ENCODE measurements at regions not wholly inside any gene's neighbourhood (a gene's known extent, or its start where the extent isn't known, plus 50 kb on each side); places are given as distances from the start of the nearest gene placed in this dataset.

DNA sequence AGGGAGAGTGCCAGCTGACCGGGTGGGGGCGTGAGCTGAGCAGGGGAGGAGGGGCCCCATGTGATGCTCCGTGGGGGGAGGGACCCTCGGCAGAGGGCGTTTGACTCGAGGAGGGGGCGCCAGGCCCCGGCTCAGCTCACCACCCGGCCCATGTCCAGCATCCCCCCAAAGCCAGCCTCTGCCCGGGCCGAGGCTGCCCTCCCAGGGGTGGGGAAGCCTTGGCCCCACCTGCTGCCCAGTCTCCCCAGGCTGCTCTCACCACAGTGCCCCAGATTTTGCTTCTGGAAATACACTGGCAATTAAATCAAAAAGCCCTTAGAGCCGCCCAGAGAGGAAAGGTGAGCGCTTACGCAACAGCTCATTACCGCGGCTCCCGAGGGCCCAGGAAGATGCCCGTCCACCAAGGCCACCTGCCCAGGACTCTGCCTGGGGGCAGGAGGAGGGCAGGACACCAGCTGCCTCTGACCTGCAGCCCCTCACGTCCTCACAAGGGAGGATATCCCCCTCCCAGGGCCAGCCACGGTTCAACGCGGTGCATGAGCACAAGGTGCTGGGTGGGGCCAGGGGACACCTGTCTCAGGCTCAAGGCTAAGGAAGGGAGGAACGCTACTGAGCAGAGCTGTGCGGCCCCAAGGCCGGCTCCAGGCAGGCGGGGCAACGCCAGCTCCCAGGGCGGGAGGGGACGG lies 70.0 kb upstream of the INPP5A start:
- TF ChIP-seq POLR2A (IDR thresholded peaks at IDR 0.05): no peak
- TF ChIP-seq POLR2AphosphoS5 (IDR thresholded peaks at IDR 0.05; ENCODE audit: insufficient read depth in 1 of 2, low read depth in 1 of 2): peak in 1 of 2 donors; percentile 9
- TF ChIP-seq CTCF (IDR thresholded peaks at IDR 0.05): no peak
- no peaks in the 10 kb centered on the region for H3K9me3 ChIP-seq
- intact Hi-C loops (cut with DNase I): loop anchor here (10.0 kb wide), 1 partner anchor 47 kb away; no protein-coding TSS in a partner anchor

DNA sequence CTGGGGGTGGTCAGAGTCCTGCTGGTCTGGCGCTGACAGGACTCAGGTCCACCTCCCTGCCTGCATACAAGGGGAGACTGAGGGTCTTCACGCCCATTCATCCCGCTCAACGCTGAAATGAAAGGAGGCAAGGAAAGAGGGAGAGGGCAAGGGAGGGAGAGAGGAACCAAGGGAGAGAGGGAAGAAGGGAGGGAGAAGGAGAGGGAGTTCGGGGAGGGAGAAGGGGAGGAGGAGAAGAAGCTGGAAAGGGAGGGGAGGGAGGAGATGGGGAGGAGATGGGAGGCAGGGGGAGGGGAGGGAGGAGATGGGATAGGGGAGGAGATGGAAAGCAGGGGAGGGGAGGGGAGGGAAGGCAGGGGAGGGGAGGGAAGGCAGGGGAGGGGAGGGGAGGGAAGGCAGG lies 69.4 kb upstream of the INPP5A start:
- no peaks in the 10 kb centered on the region for H3K27me3 ChIP-seq
- H3K36me3 ChIP-seq: no peaks in the 10 kb centered on the region
- peak overlapping the region; percentile 98 for H3K27ac ChIP-seq
- no peak for TF ChIP-seq POLR2A (IDR thresholded peaks at IDR 0.05)
- peak in 1 of 2 donors; percentile 1 for TF ChIP-seq POLR2AphosphoS5 (IDR thresholded peaks at IDR 0.05; ENCODE audit: insufficient read depth in 1 of 2, low read depth in 1 of 2)
- no peak for DNase-seq (ENCODE audit: extremely low spot score in 2 of 2)
- intact Hi-C loops (cut with DNase I): loop anchor here (10.0 kb wide), 1 partner anchor 47 kb away; no protein-coding TSS in a partner anchor
- peaks cover 57% of the 10 kb centered on the region for H3K4me1 ChIP-seq
- H3K9me3 ChIP-seq: no peaks in the 10 kb centered on the region
- no peak overlapping the region for H3K4me3 ChIP-seq

More for the DNA sequence above, 70.0 kb upstream of the INPP5A start:
- Histone ChIP-seq H3K27me3 (no peaks in the 10 kb centered on the region), H3K4me3 (no peak overlapping the region), H3K27ac (peak overlapping the region; percentile 98), H3K36me3 (no peaks in the 10 kb centered on the region), H3K4me1 (peaks cover 61% of the 10 kb centered on the region)
- DNase-seq (ENCODE audit: extremely low spot score in 2 of 2): no peak

DNA sequence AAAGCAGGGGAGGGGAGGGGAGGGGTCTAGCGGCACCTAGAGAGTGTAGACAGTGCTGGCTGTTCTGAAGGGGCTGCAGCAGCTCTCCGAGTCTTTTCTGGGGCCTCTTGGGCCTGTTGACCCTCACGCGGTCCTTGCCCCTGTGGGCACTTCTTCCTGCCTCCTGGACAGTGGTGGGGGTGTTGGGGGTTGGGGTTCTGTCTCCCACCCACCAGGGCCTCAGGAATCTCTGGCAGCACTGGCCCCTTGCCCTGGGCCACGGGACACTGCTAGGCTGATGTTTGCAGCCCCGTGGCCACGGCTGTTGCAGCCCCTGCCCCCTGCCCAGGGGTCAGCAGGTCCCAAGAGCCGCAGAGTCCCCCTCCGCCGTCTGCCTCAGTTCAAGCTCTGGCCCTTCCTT lies 68.9 kb upstream of the INPP5A start:
- Histone ChIP-seq H3K36me3 (no peaks in the 10 kb centered on the region), H3K27ac (peak overlapping the region; percentile 76), H3K27me3 (no peaks in the 10 kb centered on the region), H3K4me3 (no peak overlapping the region), H3K4me1 (peaks cover 53% of the 10 kb centered on the region), H3K9me3 (no peaks in the 10 kb centered on the region)
- intact Hi-C loops (cut with DNase I): loop anchor here (10.0 kb wide), 1 partner anchor 46 kb away; no protein-coding TSS in a partner anchor
- TF ChIP-seq POLR2A (IDR thresholded peaks at IDR 0.05): no peak
- no peak for TF ChIP-seq POLR2AphosphoS5 (IDR thresholded peaks at IDR 0.05; ENCODE audit: insufficient read depth in 1 of 2, low read depth in 1 of 2)
- TF ChIP-seq CTCF (IDR thresholded peaks at IDR 0.05): no peak
- DNase-seq (ENCODE audit: extremely low spot score in 2 of 2): no peak

GRCh38 chr10:132469197-132469884 lies 68.2 kb upstream of the INPP5A start:
- no peaks in the 10 kb centered on the region for H3K9me3 ChIP-seq
- intact Hi-C loops (cut with DNase I): loop anchor here (10.0 kb wide), 1 partner anchor 45 kb away; no protein-coding TSS in a partner anchor
- no peak overlapping the region for H3K4me3 ChIP-seq
- DNase-seq (ENCODE audit: extremely low spot score in 2 of 2): no peak
- no peak for TF ChIP-seq POLR2A (IDR thresholded peaks at IDR 0.05)
- TF ChIP-seq CTCF (IDR thresholded peaks at IDR 0.05): no peak
- TF ChIP-seq POLR2AphosphoS5 (IDR thresholded peaks at IDR 0.05; ENCODE audit: insufficient read depth in 1 of 2, low read depth in 1 of 2): no peak
- H3K27me3 ChIP-seq: no peaks in the 10 kb centered on the region
- peaks cover 46% of the 10 kb centered on the region for H3K4me1 ChIP-seq
- H3K27ac ChIP-seq: peak overlapping the region; percentile 76
- H3K36me3 ChIP-seq: no peaks in the 10 kb centered on the region

DNA sequence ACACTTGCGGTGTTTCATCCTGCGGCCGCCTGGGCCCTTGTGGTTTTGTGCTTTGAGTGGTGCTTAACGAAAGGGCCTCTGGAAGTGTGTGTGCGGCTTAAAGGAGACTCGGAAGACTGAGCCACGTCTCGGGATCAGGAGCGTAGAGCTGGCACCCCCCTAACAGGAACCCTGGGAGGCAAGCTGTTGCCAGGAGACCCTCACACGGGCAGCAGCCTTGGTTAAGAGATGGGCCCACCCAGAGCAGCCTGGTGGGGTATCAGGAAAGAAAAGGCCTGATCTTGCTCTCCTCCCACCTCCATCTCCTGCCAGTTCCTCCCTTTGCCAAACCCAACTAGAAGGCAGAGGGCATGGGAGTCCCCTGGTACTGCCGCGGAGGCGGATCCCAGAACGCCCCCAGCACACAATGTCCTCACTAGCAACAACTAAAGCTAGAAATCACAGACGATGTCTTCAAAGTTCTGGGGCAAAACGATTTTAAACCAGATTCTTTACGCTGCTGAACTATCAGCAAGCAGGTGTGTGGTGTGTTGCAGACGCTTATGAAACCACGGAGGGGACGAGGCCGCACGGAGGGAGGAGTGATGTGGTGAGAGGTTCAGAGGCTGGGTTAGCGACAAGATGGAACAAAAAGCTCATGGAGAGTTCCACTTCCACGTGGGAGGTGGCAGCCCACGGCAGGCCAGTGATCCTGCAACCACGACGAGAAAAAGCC lies 67.0 kb upstream of the INPP5A start:
- intact Hi-C loops (cut with DNase I): no loop called here
- no peak for DNase-seq (ENCODE audit: extremely low spot score in 2 of 2)
- TF ChIP-seq POLR2A (IDR thresholded peaks at IDR 0.05) (no peak), CTCF (IDR thresholded peaks at IDR 0.05) (no peak), POLR2AphosphoS5 (IDR thresholded peaks at IDR 0.05; ENCODE audit: insufficient read depth in 1 of 2, low read depth in 1 of 2) (no peak)
- Histone ChIP-seq H3K36me3 (no peaks in the 10 kb centered on the region), H3K4me1 (peaks cover 33% of the 10 kb centered on the region), H3K4me3 (no peak overlapping the region), H3K27ac (peak overlapping the region; percentile 44), H3K27me3 (no peaks in the 10 kb centered on the region), H3K9me3 (no peaks in the 10 kb centered on the region)

Measured in vagina (tissue), 2 donors.